T-helper 17 cell (primary cell): ENCODE measurements at regions not wholly inside any gene's neighbourhood (a gene's known extent, or its start where the extent isn't known, plus 50 kb on each side); places are given as distances from the start of the nearest gene placed in this dataset.

Source experiments
- ATAC-seq: fragments of 150-1000 bp; cut with Tn5 transposase; 2 replicates; pipeline ENCODE4 v1.10.0; 2021; ENCODE audit warnings: mild to moderate bottlenecking, moderate library complexity
- DNase-seq, 3 donors: peaks; one replicate each; pipeline versions ENCODE4 v3.0.0 to v3.0.0-alpha.2; 2020 to 2021
- H3K9me3 ChIP-seq: one replicate; pipeline ENCODE4 v1.7.0; 2013; ENCODE audit warnings: low read length, mild to moderate bottlenecking; ENCODE audit not compliant: control insufficient read depth, poor library complexity, severe bottlenecking
- H3K27ac Mint-ChIP-seq: one replicate; pipeline ENCODE4 v1.8.0; 2022; ENCODE audit warnings: mild to moderate bottlenecking, moderate library complexity, mixed read lengths
- H3K27me3 Mint-ChIP-seq: one replicate; pipeline ENCODE4 v1.8.0; 2022; ENCODE audit warnings: mixed read lengths
- H3K36me3 Mint-ChIP-seq: one replicate; pipeline ENCODE4 v1.8.0; 2022; ENCODE audit warnings: low read depth, mixed read lengths
- H3K4me1 Mint-ChIP-seq: one replicate; pipeline ENCODE4 v1.8.0; 2022; ENCODE audit warnings: mild to moderate bottlenecking, mixed read lengths
- H3K4me3 Mint-ChIP-seq: one replicate; pipeline ENCODE4 v1.8.0; 2022; ENCODE audit warnings: mild to moderate bottlenecking, moderate library complexity, mixed read lengths

- ATAC-seq (no peak), DNase-seq (no peak)
- peaks cover 2% of the 10 kb centered on the region for H3K36me3 Mint-ChIP-seq
- no peak overlapping the region for H3K27ac Mint-ChIP-seq
- no peaks in the 10 kb centered on the region for H3K9me3 ChIP-seq
- H3K4me3 Mint-ChIP-seq = no peak overlapping the region
- H3K27me3 Mint-ChIP-seq = no peaks in the 10 kb centered on the region
- peaks cover 8% of the 10 kb centered on the region for H3K4me1 Mint-ChIP-seq
These were observed 54.9 kb upstream of the IER3 start for GRCh38 chr6:30799210-30799609.

- Mint-ChIP-seq H3K4me1 (peaks cover 15% of the 10 kb centered on the region), H3K27me3 (no peaks in the 10 kb centered on the region), H3K4me3 (no peak overlapping the region), H3K27ac (no peak overlapping the region), H3K36me3 (peaks cover 2% of the 10 kb centered on the region)
- ATAC-seq (no peak), DNase-seq (no peak)
- H3K9me3 ChIP-seq = no peaks in the 10 kb centered on the region
These were observed 54.1 kb upstream of the IER3 start for GRCh38 chr6:30798494-30798893.

GRCh38 chr6:30795549-30796293 is 51.4 kb upstream of the IER3 start:
- ATAC-seq (no peak), DNase-seq (no peak)
- Mint-ChIP-seq H3K36me3 (peaks cover 2% of the 10 kb centered on the region), H3K27ac (no peak overlapping the region), H3K27me3 (no peaks in the 10 kb centered on the region), H3K4me1 (peaks cover 16% of the 10 kb centered on the region), H3K4me3 (no peak overlapping the region)
- no peaks in the 10 kb centered on the region for H3K9me3 ChIP-seq
